Hematopoietic multipotent progenitor cell treated with erythropoietin and hydrocortisone succinate and interleukin-3 and kit ligand, for 8 days (in vitro differentiated cells): ENCODE measurements at regions not wholly inside any gene's neighbourhood (a gene's known extent, or its start where the extent isn't known, plus 50 kb on each side); places are given as distances from the start of the nearest gene placed in this dataset.
"Not testable (repeated sequence)": the region's sequence is repeated elsewhere in the genome, so short reads cannot be mapped to it uniquely, and the experiment has no call there.

Experiments used
- DNase-seq: peaks from one replicate; pipeline ENCODE4 v3.0.0-alpha.2; 2015

DNA sequence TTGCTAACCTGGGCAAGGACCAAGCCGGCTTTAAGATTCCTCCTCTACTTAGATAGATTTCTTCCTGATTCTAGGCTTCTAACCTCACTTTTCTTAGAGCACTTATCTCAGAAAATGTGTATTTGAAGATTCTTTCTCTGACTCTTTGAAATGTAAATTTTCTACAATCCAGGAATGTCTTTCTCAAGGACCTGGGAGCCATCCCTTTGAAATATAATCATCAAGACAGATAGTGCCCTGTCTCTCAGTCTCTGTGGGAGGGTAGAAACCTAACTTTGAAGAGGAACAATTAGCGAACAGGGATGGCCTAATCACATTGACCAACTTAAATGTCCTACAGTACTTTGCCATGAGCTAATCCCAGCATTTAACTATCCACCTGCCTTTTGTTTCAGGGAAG lies 1646.0 kb downstream of the PCDH9 start:
- no peak for DNase-seq

DNA sequence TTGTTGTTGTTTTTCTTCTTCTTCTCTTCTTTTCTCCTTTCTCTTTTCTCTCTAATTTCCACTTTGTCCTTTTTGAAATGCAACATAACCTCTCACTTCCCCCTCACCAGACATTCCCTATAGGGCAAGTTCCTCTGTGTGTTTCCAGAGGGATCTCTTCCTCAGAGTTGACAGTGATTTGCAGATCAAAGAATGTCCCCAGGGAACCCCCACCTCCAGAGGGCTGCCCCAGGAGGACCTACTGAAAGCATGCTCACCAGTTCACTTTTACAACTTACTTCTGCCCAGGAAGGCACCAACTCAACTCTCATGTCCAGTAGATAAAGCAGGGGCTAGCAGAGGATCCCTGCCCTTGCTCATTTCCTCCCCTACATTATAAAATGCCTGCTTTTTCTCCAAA lies 1648.0 kb downstream of the PCDH9 start:
- no peak for DNase-seq

DNA sequence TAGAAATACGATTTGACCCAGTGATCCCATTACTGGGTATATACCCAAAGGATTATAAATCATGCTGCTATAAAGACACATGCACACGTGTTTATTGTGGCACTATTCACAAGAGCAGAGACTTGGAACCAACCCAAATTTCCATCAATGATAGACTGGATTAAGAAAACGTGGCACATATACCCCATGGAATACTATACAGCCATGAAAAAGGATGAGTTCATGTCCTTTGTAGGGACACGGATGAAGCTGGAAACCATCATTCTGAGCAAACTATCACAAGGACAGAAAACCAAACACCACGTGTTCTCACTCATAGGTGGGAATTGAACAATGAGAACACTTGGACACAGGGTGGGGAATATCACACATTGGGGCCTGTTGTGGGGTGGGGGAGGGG lies 1665.6 kb downstream of the PCDH9 start:
- DNase-seq = not testable (repeated sequence)

DNA sequence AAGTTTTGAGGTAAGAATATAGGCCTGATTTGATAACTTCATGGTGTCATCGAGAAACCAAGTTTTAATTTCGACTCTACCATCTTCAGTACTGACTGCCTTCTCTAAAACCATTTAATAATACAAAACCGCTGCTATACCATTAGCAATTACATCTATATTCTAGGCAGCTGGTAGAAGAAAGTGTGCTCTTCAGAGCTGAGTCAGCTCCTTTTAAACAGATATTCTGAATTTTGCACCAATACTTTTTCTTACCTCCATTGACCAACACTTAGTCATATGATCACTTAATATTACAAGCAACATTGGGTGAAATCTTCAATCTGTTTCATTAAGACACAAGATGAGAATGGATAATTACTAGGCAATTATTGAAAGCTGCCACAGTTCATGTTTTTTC lies 1667.8 kb downstream of the PCDH9 start:
- DNase-seq = no peak

DNA sequence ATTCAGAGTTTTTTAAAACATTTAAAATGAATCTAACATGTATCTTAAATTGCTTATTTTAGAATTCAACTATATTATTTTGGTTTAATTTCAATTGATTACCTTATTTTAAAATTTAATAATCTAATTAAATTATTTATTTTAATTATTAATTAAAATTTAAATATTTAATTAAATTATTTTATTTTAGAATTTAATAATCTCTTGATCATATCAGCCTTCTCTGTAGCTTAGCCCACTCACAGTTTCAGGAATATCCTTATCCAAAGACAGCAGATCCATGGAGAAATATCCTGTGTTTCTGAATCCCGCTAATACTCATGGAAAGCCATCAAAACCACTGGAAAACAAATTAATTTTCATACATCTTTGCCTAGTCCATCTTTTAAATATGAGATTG lies 1669.2 kb downstream of the PCDH9 start:
- DNase-seq = no peak

DNA sequence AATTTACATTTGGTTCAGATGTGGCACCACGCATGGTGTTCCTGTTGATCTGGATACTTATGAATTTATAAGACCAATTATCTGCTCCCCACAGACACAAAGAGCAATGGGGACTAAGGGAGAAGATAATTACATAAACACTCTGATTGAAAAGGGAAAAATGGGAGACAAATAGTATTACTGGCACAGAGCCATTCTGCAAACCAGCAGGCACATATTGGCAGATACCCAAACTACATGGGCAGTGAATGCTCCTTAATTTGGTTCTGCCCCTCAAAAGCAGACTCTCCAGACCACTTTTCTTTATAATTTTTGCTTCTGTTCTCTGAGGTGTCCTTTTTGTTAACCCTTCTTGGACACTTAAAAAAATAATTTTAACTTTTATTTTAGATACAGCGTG lies 1674.2 kb downstream of the PCDH9 start:
- no peak for DNase-seq

DNA sequence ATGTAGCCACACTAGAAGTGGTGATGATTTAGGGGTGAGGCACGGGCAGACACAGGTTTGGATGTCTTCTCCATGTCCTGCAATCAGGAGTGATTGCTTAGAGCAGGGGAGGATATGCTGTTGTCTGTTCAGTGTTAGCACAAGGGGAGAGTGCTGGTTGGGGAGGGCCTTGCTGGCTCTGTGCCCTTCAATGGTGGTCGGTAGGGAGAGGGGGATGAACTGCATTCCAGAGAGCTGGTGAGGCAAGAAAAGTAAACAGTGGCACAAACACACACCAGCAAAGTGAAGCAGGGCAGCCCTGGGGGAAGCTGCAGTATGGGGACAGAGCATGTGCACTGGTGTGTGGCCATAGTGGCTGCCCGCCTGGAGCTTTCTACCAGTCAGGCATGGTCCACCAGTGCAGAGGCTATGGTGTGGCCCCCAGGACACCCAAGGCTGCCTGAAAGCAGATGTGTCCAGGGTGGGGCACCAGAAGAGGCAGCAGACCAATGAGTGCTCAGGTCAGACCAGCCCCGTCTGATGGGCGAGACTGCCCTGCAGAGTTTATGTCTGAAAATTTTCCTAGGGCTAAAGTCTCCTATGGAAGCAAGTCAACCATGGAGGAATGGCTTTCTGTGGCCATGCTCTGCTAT lies 1676.9 kb downstream of the PCDH9 start:
- no peak for DNase-seq

DNA sequence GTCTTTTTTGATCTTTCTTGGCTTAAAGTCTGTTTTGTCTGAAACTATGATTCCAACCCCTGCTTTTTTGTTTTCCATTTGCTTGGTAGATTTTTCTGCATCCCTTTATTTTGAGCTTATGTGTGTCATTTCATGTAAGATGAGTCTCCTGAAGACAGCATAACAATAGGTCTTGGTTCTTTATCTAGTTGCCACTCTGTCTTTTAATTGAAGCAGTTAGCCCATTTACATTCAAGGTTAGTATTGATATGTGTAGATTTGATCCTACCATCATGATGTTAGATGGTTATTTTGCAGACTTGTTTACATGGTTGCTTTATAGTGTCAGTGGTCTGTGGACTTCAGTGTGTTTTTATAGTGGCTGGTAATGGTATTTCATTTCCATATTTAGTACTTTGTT lies 1678.9 kb downstream of the PCDH9 start:
- no peak for DNase-seq

DNA sequence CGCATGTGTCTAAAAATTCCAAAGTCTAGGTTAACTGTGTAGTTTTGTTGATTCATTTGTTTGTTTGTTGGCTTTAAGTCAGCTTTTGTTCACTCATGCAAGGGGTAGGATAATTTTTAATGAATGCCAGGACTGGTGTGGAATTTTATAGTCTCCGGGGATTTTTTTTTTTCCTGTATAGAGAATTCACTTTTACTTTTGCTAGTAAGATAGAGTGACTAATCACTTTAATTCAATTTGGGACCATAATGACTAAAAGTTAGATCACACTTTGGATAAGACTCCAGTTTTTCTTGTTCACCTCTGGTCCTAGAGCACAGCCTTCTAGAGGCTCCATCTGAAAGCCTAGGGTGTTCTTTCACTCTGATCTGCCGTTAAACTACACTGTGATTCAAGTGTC lies 1690.0 kb downstream of the PCDH9 start:
- DNase-seq = no peak

DNA sequence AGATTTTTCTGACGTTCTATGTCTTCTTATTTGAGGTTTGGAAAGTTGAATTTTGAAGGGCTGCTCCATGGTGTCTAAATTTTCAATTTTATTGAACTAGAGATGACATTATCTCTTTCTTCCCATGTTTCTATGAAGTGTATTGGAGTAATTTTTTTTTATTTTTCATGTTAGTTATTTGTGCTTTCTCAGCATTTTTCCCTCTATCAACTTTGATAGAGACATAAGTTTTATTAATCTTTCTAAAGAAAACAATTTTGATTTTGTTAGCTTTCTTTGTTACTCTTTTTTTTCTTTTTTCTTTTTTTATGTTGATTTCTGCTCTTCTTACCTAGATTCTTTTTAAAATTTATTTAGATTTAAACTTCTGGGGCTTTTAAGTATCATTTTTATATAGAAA lies 1694.8 kb downstream of the PCDH9 start:
- DNase-seq = no peak

DNA sequence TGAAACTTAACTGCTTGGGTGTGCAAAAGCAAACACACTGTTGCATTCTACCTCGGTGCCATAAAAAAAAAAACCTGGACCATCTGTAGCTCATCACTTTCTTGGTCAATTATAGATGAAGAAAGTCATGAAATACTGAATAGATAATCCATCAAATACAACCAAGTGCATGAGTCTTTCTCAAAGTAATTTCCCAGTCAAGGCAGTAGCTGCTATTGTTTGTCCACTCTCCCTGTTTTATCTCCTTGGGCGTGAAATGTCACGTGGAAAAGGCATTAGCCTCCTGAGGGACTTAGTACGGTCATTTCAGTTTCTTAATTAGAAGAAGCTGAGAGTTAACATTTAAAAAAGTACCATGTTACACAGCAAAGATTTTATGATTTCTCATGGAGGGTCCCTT lies 1697.9 kb downstream of the PCDH9 start:
- no peak for DNase-seq

DNA sequence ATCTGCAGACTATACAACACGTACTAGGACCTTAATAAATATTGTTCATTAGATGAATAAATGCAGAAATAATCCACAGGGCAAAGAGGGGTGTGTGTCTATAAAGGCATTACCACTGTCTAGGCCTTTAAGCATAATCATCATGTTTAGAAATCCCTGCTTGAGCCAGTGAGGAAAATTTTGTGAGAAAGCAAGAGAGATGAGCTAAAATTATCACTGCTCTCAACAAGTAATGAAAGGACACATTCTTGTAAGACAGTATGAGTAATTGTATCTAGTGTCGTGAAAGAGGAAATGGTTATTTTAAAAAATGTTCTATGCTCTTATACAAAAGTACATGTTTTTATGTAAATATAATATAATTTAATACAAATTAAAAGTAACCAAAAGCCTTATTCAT lies 1699.4 kb downstream of the PCDH9 start:
- DNase-seq = no peak

DNA sequence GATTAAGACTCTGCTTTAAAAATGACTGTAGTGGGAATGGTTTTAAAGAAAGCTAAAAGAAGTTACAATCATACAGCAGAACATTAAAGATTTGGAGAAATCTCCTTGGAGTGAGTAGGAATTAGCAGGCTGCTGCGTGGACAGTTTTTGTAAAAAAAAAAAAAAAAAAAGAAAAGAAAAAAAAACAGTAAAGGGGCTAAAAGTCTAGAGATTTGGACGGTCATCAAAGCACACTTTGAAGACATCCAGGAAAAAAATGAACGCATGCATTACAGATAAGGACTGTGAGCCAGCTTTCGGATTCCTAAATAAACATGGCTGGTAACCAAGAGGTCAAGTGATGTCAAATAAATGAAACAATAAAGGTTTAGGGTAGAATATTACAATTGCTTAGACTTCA lies 1700.6 kb downstream of the PCDH9 start:
- no peak for DNase-seq

DNA sequence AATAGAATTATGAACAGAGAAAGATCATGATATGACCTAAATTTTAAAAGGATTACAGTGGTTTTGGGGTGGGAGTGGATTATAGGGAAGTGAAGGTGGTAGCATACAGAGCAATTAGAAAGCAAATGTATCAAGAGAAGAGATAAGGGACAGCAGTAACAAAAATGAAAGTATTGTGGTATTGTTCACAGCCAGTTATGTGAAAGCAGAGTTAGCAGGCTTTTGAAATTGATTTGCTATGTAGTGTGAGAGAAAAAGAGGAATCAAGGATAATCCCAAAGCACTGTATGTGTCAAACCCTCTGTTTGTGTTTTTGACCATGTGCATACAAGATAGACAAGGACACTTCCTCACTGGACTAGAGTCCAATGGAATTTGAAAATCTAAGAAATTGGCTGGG lies 1721.4 kb downstream of the PCDH9 start:
- DNase-seq = no peak

DNA sequence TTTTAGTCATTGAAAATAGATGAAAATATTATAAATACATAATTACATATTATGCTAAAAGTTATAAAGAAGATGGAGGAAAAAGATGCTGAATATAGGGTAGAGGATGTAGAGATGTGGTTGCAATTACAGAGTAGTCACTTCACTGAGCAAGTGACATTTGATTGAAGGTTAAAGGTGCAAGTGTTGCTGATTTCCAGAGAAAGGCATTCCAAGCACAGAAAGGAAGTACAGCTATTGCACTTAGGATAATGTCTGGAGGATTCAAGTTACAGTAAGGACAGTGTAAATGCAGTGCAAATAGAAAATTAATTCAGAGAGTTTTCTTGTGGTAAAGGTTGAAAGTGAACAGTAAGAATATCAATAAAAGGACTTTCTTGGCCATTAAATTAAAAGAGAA lies 1721.8 kb downstream of the PCDH9 start:
- DNase-seq = no peak

DNA sequence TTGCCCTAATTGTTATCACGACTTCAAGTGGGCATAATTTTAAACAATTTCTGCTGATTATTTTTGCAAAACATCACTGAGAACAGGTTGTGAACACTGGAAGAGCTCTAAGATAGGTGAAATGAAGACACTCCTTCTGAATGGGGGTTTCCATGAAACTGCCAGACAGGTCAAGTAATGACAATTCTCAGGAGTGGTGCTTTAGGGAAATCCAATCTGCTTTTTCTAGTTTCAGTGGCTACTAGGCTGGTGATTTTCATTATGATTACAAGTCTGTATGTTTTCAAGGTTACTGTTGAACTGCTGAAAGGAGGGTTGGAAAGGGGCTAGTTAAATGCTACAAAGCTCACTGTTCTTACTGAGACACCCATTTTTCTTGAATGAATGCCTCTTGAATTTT lies 1724.2 kb downstream of the PCDH9 start:
- no peak for DNase-seq

DNA sequence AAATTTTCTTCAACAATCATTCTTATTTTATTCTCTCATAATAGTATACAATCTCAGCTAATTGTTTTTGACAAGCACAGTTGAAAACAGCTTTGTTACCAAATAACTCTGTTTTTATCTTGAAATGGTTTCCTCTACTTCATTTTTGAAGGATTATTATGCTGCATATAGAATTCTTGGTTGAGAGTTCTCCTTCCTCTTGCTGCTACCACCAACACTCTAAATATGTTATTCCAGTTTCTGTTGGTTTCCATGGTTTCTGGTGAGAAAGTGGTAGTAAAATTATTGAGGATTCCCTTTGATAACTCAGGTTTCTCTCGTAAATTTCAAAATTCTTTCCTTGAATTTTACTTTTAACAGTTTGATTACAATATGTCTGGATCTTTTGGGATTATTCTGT lies 1725.9 kb downstream of the PCDH9 start:
- DNase-seq = no peak

DNA sequence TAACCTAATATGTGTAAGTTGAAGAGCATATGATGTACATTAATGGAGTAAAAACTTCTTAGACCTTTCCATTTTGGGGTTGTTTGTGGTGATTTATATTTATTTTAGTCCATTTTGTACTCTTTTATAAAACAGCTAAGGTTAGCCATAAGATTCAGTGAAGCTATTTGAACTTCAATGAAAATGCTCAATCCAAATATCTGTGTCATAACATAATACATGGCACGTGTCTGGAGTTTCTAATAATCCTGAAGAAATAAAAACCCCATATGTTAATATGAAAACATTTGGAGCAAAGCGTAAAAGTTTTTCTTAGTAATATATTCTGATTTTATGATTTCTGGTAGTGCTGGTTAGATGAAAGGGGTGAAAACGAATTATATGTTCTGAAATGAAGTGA lies 1729.7 kb downstream of the PCDH9 start:
- DNase-seq = no peak

DNA sequence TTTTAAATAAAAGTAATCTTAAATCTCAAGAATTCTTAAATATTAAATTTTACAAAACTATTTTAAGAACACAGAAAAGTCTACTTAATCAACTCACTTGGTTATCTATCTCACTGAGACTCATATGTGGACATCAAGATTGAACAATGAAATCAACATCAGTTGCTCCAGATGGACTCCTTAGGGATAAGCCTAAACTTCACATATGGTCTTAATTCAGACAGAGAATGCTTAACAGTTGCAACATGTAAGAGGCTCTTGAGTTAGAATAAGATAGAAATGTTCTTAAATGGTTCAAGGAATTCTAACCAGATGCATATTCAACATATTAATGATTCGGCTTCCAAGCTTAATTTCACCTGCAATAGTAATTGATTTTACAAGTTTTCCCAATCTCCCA lies 1730.9 kb downstream of the PCDH9 start:
- no peak for DNase-seq

DNA sequence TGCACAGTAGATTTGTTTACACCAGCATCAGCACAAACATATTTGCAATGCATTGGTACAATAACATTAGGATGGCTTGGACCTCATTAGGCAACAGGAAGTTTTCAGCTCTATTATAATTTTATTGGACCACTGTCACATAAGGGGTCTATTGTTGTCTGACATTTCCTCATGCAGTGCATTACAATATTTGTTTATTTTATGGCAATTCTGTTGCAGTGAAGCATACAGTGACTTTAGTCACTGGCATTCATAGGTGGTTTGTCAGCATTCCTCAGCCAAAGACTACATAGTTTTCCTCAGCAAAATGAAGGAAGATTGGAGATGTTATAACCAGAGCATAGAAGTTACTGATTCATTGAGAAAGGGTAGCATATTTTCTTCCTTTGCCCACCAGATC lies 1732.9 kb downstream of the PCDH9 start:
- no peak for DNase-seq

DNA sequence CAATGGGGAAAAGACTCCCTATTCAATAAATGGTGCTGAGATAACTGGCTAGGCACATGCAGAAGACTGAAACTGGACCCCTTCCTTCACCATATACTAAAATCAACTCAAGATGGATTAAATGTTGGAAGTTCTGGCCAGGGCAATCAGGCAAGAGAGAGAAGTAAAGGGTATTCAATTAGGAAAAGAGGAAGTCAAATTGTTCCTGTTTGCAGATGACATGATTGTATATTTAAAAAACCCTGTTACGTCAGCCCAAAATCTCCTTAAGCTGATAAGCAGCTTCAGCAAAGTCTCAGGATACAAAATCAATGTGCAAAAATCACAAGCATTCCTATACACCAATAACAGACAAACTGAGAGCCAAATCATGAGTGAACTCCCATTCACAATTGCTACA lies 1739.4 kb downstream of the PCDH9 start:
- not testable (repeated sequence) for DNase-seq

DNA sequence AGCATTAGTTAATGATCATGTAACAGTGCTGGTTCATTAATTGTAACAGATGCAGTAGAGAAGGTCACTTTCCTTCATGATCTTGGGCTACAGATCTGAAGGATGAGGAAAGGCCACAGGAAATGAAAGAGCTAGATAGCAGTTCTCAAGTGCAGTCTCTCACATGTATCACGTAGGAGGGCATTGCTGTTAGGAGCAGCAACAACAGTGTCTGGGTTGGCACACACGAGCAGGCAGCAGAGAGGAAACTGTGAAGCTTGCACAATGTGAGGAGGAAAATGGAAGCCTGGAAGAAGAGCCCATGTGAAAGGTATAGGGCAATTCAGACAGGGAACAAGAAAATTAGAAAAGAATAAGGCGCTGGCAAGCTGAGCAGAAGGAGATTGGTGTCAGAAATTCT lies 1741.5 kb downstream of the PCDH9 start:
- no peak for DNase-seq

DNA sequence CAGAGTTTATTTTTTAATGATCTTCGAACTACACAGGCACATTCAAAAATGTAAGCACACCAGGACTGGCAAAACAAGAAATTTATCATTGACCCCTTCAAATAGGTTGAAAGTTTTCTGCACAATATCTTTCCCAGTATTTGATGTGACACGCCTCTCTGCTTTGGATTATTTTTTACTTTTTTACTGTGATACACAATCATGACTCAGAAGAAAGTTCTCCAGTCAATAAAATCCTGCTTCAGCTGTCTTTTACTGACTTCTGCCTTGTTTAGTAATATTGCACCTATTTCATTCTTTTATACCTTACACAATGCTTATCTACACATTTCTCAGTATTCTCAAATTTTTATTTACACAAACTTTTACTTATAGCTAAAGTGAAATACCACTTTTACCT lies 1750.4 kb downstream of the PCDH9 start:
- DNase-seq = no peak

DNA sequence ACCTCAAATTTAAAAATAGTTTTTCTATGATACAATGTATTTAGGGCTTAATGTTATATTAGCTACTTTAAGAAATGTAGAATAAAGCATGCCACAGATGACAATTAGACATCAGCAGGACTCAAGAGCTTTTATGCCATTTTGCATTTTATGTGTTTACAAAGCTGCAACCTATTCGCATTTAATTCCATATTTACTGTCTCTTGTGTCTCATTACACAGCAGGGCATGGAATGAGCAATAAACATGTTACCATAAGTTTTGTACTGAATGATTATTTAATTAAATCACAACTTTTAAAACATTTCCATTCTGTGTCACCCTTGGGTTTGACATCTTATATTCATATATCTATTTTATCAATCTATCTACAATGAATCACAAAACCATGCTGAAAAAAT lies 1756.9 kb downstream of the PCDH9 start:
- no peak for DNase-seq

DNA sequence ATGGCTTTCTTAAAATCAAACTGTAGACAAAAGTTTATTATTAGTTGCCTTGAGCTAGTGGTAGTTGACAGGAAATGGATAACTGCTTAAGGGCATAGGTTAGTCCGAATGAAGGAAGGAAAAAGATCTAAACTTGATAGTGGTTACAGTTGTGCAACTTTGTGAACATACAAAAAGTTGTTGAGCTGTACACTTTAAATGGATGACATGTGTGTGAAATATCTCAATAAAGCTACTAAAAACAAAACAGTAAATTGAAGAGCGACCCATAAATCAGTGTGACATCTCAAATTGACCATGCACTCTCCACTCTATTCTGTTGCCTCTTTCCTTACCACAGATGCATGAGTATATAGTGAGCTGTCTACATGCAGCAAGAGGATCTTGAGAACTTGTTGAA lies 1757.8 kb downstream of the PCDH9 start:
- DNase-seq = no peak

DNA sequence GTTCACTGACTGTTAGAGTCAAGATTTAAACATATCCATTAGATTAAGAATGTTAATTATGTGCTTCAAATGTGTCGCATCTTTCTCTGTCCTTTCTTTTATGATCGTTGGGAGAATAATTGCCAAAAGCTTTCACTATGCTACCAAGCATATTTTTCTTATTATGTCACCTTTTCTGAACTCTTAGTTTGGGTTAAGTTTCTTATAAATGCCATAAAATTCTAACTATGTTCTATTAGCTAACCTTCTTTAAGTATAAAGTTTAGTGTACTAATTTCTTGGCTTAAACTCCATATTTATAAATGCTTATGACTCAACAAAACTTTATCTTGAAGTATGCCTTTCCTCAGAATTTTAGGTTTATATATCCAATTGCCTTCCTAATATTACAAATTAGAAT lies 1759.4 kb downstream of the PCDH9 start:
- DNase-seq = no peak
